HFFc6 (cell line): ENCODE measurements at regions not wholly inside any gene's neighbourhood (a gene's known extent, or its start where the extent isn't known, plus 50 kb on each side); places are given as distances from the start of the nearest gene placed in this dataset.

Experiments used
- DNase-seq: peaks from one replicate; pipeline ENCODE4 v3.0.0-alpha.2; 2018
- H3K27ac Mint-ChIP-seq: 2 replicates; pipeline ENCODE4 v1.8.0; 2020; ENCODE audit warnings: mild to moderate bottlenecking, mixed read lengths
- H3K27me3 Mint-ChIP-seq: 2 replicates; pipeline ENCODE4 v1.8.0; 2021; ENCODE audit warnings: mild to moderate bottlenecking, moderate library complexity, mixed read lengths; ENCODE audit not compliant: insufficient read depth
- H3K36me3 Mint-ChIP-seq: 2 replicates; pipeline ENCODE4 v1.8.0; 2021; ENCODE audit warnings: low read depth, mixed read lengths
- H3K4me1 Mint-ChIP-seq: 2 replicates; pipeline ENCODE4 v1.8.0; 2020; ENCODE audit warnings: low read depth, mixed read lengths
- H3K4me3 Mint-ChIP-seq: 2 replicates; pipeline ENCODE4 v1.8.0; 2020; ENCODE audit warnings: mild to moderate bottlenecking, moderate library complexity, mixed read lengths
- H3K9me3 Mint-ChIP-seq: 2 replicates; pipeline ENCODE4 v1.8.0; 2020; ENCODE audit warnings: mild to moderate bottlenecking, mixed read lengths
- CTCF ChIP-seq: fragments of 200-600 bp; sonication (generic); IDR thresholded peaks from 2 replicates; pipeline ENCODE4 v1.5.0; 2021; ENCODE audit warnings: antibody characterized with exemption, mild to moderate bottlenecking

- no peak for DNase-seq
- Mint-ChIP-seq H3K36me3 (no peaks in the 10 kb centered on the region), H3K4me3 (no peak overlapping the region), H3K9me3 (peaks cover 18% of the 10 kb centered on the region), H3K27ac (no peak overlapping the region), H3K27me3 (no peaks in the 10 kb centered on the region), H3K4me1 (no peaks in the 10 kb centered on the region)
- no peak for TF ChIP-seq CTCF
Measured at GRCh38 chr5:76030343-76030742, 52.8 kb upstream of the SV2C start.

GRCh38 chr5:76029739-76030138 lies 53.4 kb upstream of the SV2C start:
- no peak for DNase-seq
- Mint-ChIP-seq H3K9me3 (peaks cover 12% of the 10 kb centered on the region), H3K4me3 (no peak overlapping the region), H3K27me3 (no peaks in the 10 kb centered on the region), H3K27ac (no peak overlapping the region), H3K4me1 (no peaks in the 10 kb centered on the region), H3K36me3 (no peaks in the 10 kb centered on the region)
- TF ChIP-seq CTCF: no peak

DNA sequence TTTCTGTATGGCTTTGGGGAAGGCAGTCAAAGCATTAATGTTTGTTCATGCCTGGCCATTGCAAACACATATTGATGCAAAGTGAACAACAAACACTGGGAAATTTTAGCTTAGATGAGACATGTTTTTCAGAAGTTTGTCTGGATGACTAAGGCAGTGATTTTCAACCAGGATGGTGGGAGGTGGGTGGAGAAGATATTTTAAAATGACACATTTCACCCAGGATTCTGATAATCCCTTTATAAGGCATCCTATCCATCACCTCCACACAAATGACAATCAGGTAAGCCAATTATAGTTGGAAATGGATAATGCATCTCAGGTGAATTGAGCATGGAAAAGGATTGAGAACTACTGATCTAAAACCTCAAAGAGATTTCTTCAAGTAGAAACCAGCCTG lies 57.4 kb upstream of the SV2C start:
- DNase-seq: no peak

DNA sequence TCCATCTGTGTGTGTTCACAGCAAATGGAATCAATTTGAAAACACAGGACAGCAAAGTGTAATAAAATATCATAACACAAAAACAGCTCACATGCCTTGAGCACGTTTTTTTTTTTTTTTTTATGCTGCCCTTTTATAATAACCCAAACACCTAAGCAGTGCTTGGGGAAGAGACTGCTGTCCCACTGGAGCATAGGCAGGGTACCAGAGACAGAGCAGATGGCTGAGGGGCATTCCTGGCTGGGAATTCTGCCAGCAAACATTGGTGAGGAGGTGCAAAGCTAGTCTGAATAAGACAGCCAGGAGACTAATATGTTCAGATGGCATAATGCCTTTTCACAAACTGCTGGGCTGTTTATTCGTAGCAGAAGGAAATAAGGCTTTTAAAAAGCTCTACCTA lies 58.1 kb upstream of the SV2C start:
- H3K9me3 Mint-ChIP-seq: peaks cover 16% of the 10 kb centered on the region
- no peaks in the 10 kb centered on the region for H3K4me1 Mint-ChIP-seq
- H3K4me3 Mint-ChIP-seq: no peak overlapping the region
- H3K36me3 Mint-ChIP-seq: no peaks in the 10 kb centered on the region
- no peaks in the 10 kb centered on the region; the same call in 1 of the 2 replicates for H3K27me3 Mint-ChIP-seq
- no peak overlapping the region for H3K27ac Mint-ChIP-seq
- no peak for DNase-seq
- TF ChIP-seq CTCF: no peak

More for the DNA sequence above, 57.4 kb upstream of the SV2C start:
- H3K27ac Mint-ChIP-seq: no peak overlapping the region
- no peaks in the 10 kb centered on the region for H3K36me3 Mint-ChIP-seq
- H3K27me3 Mint-ChIP-seq: no peaks in the 10 kb centered on the region
- H3K4me3 Mint-ChIP-seq: no peak overlapping the region
- TF ChIP-seq CTCF: no peak
- H3K4me1 Mint-ChIP-seq: no peaks in the 10 kb centered on the region
- H3K9me3 Mint-ChIP-seq: peaks cover 20% of the 10 kb centered on the region

- no peak for DNase-seq
- no peaks in the 10 kb centered on the region for H3K36me3 Mint-ChIP-seq
- H3K4me1 Mint-ChIP-seq: no peaks in the 10 kb centered on the region
- no peaks in the 10 kb centered on the region; the same call in 1 of the 2 replicates for H3K27me3 Mint-ChIP-seq
- no peak overlapping the region for H3K4me3 Mint-ChIP-seq
- no peak for TF ChIP-seq CTCF
- no peak overlapping the region for H3K27ac Mint-ChIP-seq
- peaks cover 26% of the 10 kb centered on the region for H3K9me3 Mint-ChIP-seq
Measured at GRCh38 chr5:76022611-76023010, 60.6 kb upstream of the SV2C start.

DNA sequence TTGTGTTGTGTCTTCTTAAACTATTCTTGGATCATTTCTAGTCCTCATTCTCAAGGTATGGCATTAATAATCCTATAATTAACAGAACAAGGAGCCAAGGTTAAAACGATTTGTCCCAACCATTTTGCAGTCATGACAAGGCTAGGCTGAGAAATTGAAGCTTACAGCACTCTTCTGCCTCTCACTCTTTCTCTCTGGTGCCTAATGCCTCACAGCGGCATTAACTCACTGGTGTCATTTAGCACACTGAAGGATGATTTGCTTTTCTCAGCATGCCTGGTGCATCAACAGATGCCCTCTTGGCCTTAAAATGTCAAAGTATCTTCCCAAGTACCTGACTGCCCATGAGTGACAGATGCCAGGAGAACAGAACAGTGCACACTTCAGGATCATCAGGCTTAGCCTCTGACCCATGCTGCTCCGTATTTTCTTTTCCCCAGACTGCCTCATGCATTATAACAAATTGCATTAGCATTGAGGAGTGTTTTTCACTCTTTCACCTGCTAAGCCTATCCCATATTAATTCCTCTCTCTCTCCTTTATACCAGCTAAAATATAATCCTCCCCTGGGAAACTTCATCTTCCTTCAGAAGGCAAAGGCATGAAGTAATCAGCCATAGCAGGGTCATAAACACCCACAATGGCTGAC lies 61.1 kb upstream of the SV2C start:
- Mint-ChIP-seq H3K9me3 (peaks cover 25% of the 10 kb centered on the region), H3K27ac (no peak overlapping the region), H3K4me1 (no peaks in the 10 kb centered on the region), H3K4me3 (no peak overlapping the region), H3K27me3 (no peaks in the 10 kb centered on the region; the same call in 1 of the 2 replicates), H3K36me3 (no peaks in the 10 kb centered on the region)
- no peak for TF ChIP-seq CTCF
- no peak for DNase-seq
